ENCODE measurements at regions not wholly inside any gene's neighbourhood (a gene's known extent, or its start where the extent isn't known, plus 50 kb on each side); places are given as distances from the start of the nearest gene placed in this dataset.

DNA sequence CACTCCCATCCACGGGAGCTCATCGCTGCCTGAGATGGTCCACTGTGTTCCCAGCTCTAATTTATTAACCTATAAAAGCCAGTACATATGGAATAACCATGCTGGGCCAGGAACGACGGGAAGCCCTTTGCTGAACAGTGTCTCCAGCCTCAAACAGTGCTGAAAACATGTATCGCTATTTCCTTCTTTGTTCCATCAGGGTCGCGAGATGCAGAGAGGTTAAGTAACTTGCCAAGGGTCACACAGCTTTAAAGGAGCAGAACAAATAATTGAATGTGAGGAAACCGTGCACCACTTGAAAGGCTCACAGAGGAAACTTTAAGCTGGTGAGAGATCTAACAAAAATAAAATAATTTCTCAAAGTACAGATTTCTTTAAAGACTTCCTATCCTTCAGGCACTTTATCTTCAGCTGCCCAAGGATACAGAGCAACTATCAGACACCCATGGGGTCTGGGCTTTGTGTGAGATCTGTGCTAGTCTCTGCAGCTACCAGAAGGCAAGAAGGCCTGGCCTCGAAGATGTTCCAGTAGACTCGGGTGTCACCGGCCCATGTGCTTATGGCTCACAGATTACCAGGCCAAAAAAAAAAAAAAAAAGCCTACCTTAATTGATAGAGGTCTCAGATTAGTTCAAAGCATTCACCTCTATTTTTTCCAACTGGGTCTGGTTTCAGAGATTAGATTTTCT, 207.8 kb upstream of the FOXF1 start:
- POLR2A ChIA-PET = no interaction called here
- Histone ChIP-seq H4K20me1 (ENCODE audit: control insufficient read depth, insufficient read depth) (no peaks in the 10 kb centered on the region), H3K36me3 (ENCODE audit: control insufficient read depth in 2 of 2, insufficient read depth in 2 of 2, low read length in 1 of 2) (no peaks in the 10 kb centered on the region), H3K4me3 (no peak overlapping the region), H3K4me2 (ENCODE audit: control insufficient read depth, insufficient read depth) (no peak overlapping the region), H2AFZ (ENCODE audit: control insufficient read depth, low read depth, low read length) (no peak overlapping the region), H3K9me3 (replicated peaks; ENCODE audit: control insufficient read depth, insufficient read depth, low read length) (no peaks in the 10 kb centered on the region; the same call in 2 of the 3 replicates), H3K27me3 (replicated peaks in 1 of 2; ENCODE audit: control insufficient read depth in 2 of 2, insufficient read depth in 2 of 2, low read length in 1 of 2) (peaks cover 3 to 13% of the 10 kb centered on the region in 2 experiments), H3K79me2 (ENCODE audit: control insufficient read depth, insufficient read depth, low read length) (no peaks in the 10 kb centered on the region), H3K27ac (ENCODE audit: control insufficient read depth, insufficient read depth) (no peak overlapping the region), H3K4me1 (ENCODE audit: control insufficient read depth, insufficient read depth, low read length) (no peaks in the 10 kb centered on the region), H3K9ac (ENCODE audit: control insufficient read depth, insufficient read depth, low read length) (no peak overlapping the region)
- CTCF ChIA-PET = no interaction called here
- DNase-seq (ENCODE audit: low read depth, low spot score) (no peak), ATAC-seq (no peak), FAIRE-seq (no peak)
- RAD21 ChIA-PET (ENCODE audit: unreplicated experiment) = no interaction called here
- WGBS (ENCODE audit: insufficient coverage, insufficient replicate concordance, low lambda C conversion rate, missing lambda C conversion rate) = 38% methylated on average over 11 of the region's 11 CpGs
- in situ Hi-C loops (cut with MboI) = no loop called here
- BruUV-seq (replicated peaks) = no TSS peak
- SMC1A ChIA-PET (ENCODE audit: uncharacterized antibody, unreplicated experiment) = no interaction called here
- intact Hi-C loops (cut with micrococcal nuclease; ENCODE audit: unreplicated experiment) = no loop called here
- no peak for TF ChIP-seq MTA3 (IDR thresholded peaks at IDR 0.05; ENCODE audit: borderline replicate concordance, low read length)
- no peak for TF ChIP-seq STAT3 (IDR thresholded peaks at IDR 0.05; ENCODE audit: low read depth, low read length)
- no peak for TF ChIP-seq SMAD5 (IDR thresholded peaks at IDR 0.05; ENCODE audit: low read depth)
- TF ChIP-seq CHD2 (IDR thresholded peaks at IDR 0.05; ENCODE audit: borderline replicate concordance, low read depth, low read length) = no peak
- TF ChIP-seq ATF3 (IDR thresholded peaks at IDR 0.05; ENCODE audit: borderline replicate concordance, extremely low read depth, low read depth, low read length) = no peak
- no peak for TF ChIP-seq ZNF207 (IDR thresholded peaks at IDR 0.05; ENCODE audit: borderline replicate concordance)
- no peak for TF ChIP-seq POLR2AphosphoS5 (IDR thresholded peaks at IDR 0.05; ENCODE audit: low read length)
- TF ChIP-seq TAF1 (IDR thresholded peaks at IDR 0.05; ENCODE audit: borderline replicate concordance, low read depth, low read length) = no peak
- TF ChIP-seq POLR2AphosphoS2 (IDR thresholded peaks at IDR 0.05; ENCODE audit: low read depth, low read length) = no peak
- no peak for TF ChIP-seq GATAD2B (conservative IDR thresholded peaks at IDR 0.05; ENCODE audit: low read depth)
- TF ChIP-seq RUNX3 (IDR thresholded peaks at IDR 0.05; ENCODE audit: low read length) = no peak
- TF ChIP-seq HCFC1 (IDR thresholded peaks at IDR 0.05; ENCODE audit: low read length) = no peak
- no peak for TF ChIP-seq RAD21 (IDR thresholded peaks at IDR 0.05; ENCODE audit: insufficient read depth, low read depth, low read length)
- no peak for TF ChIP-seq ZSCAN29 (IDR thresholded peaks at IDR 0.05)
- no peak for TF ChIP-seq CREM (IDR thresholded peaks at IDR 0.05; ENCODE audit: low read depth)
- TF ChIP-seq CBX3 (IDR thresholded peaks at IDR 0.05; ENCODE audit: borderline replicate concordance, low read depth) = no peak

Data from GM12878 (cell line).